ENCODE measurements at regions not wholly inside any gene's neighbourhood (a gene's known extent, or its start where the extent isn't known, plus 50 kb on each side); places are given as distances from the start of the nearest gene placed in this dataset.

DNA sequence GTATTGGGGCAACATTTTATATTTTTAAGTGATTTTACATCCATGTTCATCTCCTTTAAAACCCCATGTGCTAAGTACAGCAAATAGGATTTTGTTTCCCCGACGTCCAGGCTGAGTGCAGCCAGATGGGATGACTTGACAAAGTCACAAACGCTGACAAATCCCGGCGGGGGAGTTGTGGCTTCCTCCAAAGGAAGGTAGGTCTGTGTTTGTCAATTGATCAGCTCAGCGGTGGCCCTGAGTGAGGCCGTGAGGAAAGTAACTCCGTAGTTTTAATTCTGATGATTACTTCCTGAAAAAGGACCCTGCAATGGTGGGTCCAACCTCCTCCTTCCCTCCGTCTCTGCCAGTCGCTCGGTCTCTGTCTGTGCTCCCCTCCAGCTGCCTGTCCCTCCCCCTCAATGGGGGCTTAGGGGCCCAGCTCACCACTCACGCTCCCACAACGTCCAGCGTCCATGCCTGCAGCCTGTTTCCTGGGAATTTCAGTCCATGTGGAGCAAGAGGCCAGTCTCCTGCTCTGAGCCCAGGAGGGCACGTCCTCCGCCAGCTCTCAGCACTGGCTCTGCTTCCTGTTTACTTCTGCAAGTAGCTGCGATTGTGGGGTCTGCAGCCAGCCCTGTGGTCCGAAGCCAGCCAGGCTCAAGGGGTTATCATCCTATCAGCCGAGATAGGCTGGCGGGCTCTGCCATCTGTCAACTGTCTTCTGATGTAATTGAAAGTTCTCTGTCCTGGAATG, 209.4 kb upstream of the FOXF1 start:
- Mint-ChIP-seq H3K4me3 (peak overlapping the region in 1 of 4 donors; percentile 54), H3K27me3 (peaks cover 55% of the 10 kb centered on the region)

GRCh38 chr16:86302421-86303109, 207.8 kb upstream of the FOXF1 start:
- Mint-ChIP-seq H3K27ac (no peak overlapping the region), H3K9me3 (no peaks in the 10 kb centered on the region), H3K36me3 (peaks cover 1% of the 10 kb centered on the region), H3K27me3 (peaks cover 44% of the 10 kb centered on the region), H3K4me3 (no peak overlapping the region), H3K4me1 (peaks cover 0 to 3% (median 0%) of the 10 kb centered on the region in 3 donors)

More for the DNA sequence above, 209.4 kb upstream of the FOXF1 start:
- Mint-ChIP-seq H3K27ac (no peak overlapping the region), H3K9me3 (no peaks in the 10 kb centered on the region), H3K36me3 (peaks cover 1% of the 10 kb centered on the region), H3K4me1 (no peaks in the 10 kb centered on the region)

GRCh38 chr16:86303787-86304678, 206.3 kb upstream of the FOXF1 start:
- Mint-ChIP-seq H3K9me3 (no peaks in the 10 kb centered on the region), H3K27me3 (peaks cover 32% of the 10 kb centered on the region), H3K27ac (no peak overlapping the region), H3K4me3 (no peak overlapping the region), H3K4me1 (peaks cover 0 to 3% (median 0%) of the 10 kb centered on the region in 3 donors), H3K36me3 (no peaks in the 10 kb centered on the region)

DNA sequence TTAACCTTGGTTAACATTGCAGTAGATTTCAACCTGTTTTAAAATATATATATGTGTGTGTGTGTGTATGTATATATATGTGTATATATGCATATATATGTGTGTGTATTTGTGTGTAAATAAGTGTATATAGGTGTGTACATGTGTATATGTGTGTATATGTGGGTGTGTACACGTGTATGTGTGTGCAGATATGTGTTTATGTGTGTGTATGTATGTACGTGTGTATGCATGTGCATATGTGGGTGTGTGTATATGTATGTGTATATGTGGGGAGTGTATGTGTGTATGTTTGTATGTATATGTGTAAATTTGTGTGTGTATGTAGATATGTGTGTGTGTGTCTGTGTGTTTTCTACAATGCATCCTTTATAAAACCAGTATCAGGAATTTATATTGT, 205.5 kb upstream of the FOXF1 start:
- no peak overlapping the region for H3K4me3 Mint-ChIP-seq
- H3K9me3 Mint-ChIP-seq = no peaks in the 10 kb centered on the region
- H3K27ac Mint-ChIP-seq = no peak overlapping the region
- H3K36me3 Mint-ChIP-seq = no peaks in the 10 kb centered on the region
- peaks cover 0 to 3% (median 0%) of the 10 kb centered on the region in 3 donors for H3K4me1 Mint-ChIP-seq
- peaks cover 29% of the 10 kb centered on the region for H3K27me3 Mint-ChIP-seq

GRCh38 chr16:86305440-86305839, 204.9 kb upstream of the FOXF1 start:
- Mint-ChIP-seq H3K4me3 (no peak overlapping the region), H3K27ac (no peak overlapping the region), H3K27me3 (peaks cover 24% of the 10 kb centered on the region), H3K4me1 (peaks cover 0 to 3% (median 0%) of the 10 kb centered on the region in 3 donors), H3K9me3 (no peaks in the 10 kb centered on the region), H3K36me3 (no peaks in the 10 kb centered on the region)

DNA sequence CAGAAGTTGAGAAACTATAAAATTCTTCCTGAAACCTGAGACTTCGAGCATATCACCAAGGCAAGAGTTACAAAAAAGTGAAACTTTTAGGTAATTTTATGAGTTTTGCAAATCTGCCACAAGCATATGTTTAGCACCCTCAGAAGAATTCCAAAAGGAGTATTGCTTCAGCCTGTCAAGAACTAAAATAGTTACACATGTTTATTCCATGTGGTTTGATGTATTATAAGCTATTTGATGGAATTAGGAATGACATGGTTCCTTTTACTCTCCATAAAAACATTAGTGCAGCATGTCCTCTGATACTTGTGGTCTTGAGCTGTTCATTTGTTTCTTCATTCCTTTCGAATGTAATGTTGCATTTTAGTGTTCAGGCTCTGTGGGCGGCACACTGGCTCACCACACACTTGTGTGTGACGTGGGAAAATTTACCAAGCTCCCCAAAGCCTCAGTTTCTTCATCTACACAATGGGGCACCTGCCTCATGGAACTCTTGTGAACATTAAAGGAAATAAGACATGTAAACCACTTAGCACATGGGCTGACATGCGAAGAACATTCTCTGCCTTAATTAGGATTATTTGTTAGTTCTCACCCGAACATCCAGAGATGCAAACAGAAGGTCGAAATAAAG, 204.2 kb upstream of the FOXF1 start:
- no peak overlapping the region for H3K27ac Mint-ChIP-seq
- H3K4me3 Mint-ChIP-seq = no peak overlapping the region
- peaks cover 0 to 3% (median 0%) of the 10 kb centered on the region in 3 donors for H3K4me1 Mint-ChIP-seq
- H3K9me3 Mint-ChIP-seq = peaks cover 0 to 2% (median 0%) of the 10 kb centered on the region in 3 donors
- H3K27me3 Mint-ChIP-seq = peaks cover 19% of the 10 kb centered on the region
- H3K36me3 Mint-ChIP-seq = no peaks in the 10 kb centered on the region

- Mint-ChIP-seq H3K36me3 (no peaks in the 10 kb centered on the region), H3K9me3 (peaks cover 0 to 2% (median 0%) of the 10 kb centered on the region in 3 donors), H3K4me3 (no peak overlapping the region), H3K27ac (no peak overlapping the region), H3K4me1 (peaks cover 0 to 3% (median 0%) of the 10 kb centered on the region in 3 donors), H3K27me3 (peaks cover 12% of the 10 kb centered on the region)
Observed at GRCh38 chr16:86306811-86307513, 203.4 kb upstream of the FOXF1 start.

DNA sequence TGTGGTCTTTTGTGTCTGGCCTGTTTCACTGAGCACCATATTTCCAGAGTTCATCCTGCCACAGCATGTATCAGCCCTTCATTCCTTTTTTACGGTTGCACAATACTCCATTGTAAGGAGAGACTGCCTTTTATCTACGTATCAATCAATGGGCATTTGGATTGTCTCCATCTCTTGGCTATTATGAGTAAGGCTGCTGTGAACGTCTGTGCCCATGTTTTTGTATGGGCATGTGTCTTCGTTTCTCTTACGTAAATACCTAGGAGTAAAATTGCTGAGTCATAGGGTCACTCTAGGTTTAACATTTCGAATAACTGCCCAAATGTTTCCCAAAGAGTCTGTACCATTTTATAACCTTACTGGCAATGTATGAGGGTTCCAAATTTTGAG, 202.8 kb upstream of the FOXF1 start:
- H3K36me3 Mint-ChIP-seq = no peaks in the 10 kb centered on the region
- H3K4me3 Mint-ChIP-seq = no peak overlapping the region
- peaks cover 0 to 2% (median 0%) of the 10 kb centered on the region in 3 donors for H3K9me3 Mint-ChIP-seq
- H3K27ac Mint-ChIP-seq = no peak overlapping the region
- peaks cover 0 to 3% (median 0%) of the 10 kb centered on the region in 3 donors for H3K4me1 Mint-ChIP-seq
- peaks cover 6% of the 10 kb centered on the region for H3K27me3 Mint-ChIP-seq

- Mint-ChIP-seq H3K27ac (no peak overlapping the region), H3K9me3 (peaks cover 0 to 2% (median 0%) of the 10 kb centered on the region in 3 donors), H3K4me1 (peaks cover 0 to 3% (median 0%) of the 10 kb centered on the region in 3 donors), H3K4me3 (no peak overlapping the region), H3K36me3 (no peaks in the 10 kb centered on the region), H3K27me3 (peaks cover 6% of the 10 kb centered on the region)
Observed at GRCh38 chr16:86308514-86308913, 201.8 kb upstream of the FOXF1 start.

DNA sequence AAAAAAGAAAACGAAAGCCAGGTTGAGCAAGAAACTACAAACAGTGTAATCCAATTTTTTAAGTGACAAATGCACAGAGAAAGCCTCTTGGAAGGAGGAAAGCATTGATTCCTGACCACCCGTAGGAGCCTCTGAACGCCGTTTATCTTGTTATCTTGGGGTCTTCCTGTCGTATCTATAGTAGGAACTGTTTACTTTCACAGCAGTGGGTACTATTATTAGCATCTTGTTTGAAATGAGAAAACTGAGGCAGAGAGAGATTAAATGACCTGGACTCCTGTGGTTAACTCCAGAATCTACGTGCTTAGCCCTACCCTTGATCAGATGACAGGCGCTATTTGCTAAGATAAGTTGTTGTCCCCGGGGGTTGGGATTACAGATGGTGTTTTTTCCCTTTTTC, 196.7 kb upstream of the FOXF1 start:
- H3K9me3 Mint-ChIP-seq = peaks cover 0 to 2% (median 0%) of the 10 kb centered on the region in 3 donors
- no peak overlapping the region for H3K4me3 Mint-ChIP-seq
- H3K4me1 Mint-ChIP-seq = no peaks in the 10 kb centered on the region
- H3K27ac Mint-ChIP-seq = no peak overlapping the region
- peaks cover 2% of the 10 kb centered on the region for H3K27me3 Mint-ChIP-seq
- H3K36me3 Mint-ChIP-seq = no peaks in the 10 kb centered on the region

DNA sequence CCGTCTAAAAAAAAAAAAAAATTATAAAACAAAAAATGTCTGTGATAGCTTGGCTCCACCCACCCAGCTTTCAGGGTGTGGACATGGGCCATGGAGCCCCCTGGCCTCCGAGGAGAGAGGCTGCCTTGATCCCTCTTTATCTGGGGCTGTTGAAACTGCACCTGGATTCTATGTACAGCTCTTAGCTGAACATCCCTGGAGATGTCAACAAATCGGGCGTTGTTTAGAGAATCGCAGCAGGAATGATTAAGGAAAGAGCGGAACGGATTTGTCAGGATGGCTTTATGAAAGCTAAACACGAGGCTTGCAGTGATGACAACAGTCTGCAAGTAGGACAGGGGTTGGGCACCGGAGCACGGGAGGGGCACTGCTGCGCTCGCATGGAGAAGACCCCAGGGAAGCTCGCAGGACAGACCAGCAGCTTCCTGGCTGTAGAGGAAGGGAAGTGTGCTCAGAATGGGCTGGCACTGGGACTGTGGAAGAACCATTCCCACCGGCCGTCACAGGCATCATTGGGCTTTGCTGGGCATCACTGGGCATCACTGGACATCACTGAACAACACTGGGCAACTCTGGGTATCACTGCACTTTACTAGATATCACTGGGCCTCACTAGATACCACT, 195.8 kb upstream of the FOXF1 start:
- Mint-ChIP-seq H3K27me3 (peaks cover 2% of the 10 kb centered on the region), H3K9me3 (peaks cover 0 to 2% (median 0%) of the 10 kb centered on the region in 3 donors)

DNA sequence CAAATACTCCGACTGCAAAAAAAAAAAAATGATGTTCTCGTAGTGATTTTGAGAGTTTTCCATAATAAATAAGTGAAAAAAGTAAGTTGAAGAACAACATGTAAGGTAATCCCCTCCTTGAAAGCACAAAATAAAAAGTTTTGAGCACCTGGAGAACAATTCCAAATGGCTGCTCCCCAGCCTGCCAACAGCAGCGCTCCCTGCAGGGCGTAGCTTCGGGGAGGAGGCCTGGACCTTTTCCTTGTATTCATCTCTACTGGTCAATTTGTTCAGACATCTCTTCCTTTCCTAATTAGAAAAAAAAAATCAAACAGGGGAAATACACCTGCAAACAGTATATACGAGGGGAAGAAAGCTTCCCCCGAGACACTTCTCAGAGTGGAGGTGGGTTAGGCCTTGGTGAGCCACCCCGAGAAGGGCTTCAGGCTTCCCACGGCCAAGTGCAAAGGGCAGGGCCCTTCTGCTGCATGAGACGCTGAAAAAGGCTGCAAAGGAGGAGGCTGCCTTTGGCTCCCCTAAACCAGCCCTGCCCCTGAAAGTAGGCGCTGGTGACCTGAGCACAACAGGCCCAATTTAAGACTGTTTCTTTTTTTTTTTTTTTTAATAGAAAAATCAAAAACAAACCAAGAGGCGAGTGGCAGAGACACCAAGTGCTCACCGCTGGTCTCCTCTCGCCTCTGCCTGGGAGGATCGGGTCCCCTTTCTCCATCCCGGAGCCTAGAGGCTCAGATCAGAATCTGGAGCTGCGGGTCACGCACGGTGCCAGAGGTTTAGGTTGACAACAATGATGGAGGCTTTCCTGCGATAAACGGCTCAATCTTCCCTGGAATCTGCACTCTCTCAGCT, 193.1 kb upstream of the FOXF1 start:
- Mint-ChIP-seq H3K4me1 (no peaks in the 10 kb centered on the region), H3K4me3 (no peak overlapping the region), H3K27ac (no peak overlapping the region), H3K9me3 (no peaks in the 10 kb centered on the region), H3K27me3 (peaks cover 7% of the 10 kb centered on the region), H3K36me3 (no peaks in the 10 kb centered on the region)

More for the DNA sequence above, 195.8 kb upstream of the FOXF1 start:
- H3K27ac Mint-ChIP-seq = no peak overlapping the region
- H3K4me3 Mint-ChIP-seq = no peak overlapping the region
- H3K36me3 Mint-ChIP-seq = no peaks in the 10 kb centered on the region
- no peaks in the 10 kb centered on the region for H3K4me1 Mint-ChIP-seq

Data from IgD-negative memory B cell (primary cell).